ENCODE measurements at regions not wholly inside any gene's neighbourhood (a gene's known extent, or its start where the extent isn't known, plus 50 kb on each side); places are given as distances from the start of the nearest gene placed in this dataset.

DNA sequence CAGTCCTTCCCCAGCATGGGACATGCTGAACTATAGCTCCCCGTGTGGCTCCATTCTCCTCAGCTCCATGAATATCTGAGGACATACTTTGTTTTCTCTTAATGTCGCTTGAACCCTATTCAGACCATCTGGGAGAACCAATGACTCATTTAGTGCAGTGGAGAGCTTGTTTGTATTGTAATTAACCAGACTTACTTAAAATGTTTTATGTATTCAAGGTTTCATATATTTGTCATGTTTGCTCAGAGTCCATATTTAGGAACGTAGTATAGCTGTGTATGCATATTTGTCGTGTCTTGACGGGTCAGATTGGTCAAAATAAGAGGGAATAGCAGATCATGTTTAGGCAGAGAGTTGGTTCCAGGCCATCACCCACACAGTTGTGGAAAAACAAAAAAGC lies 150.1 kb upstream of the NTRK2 start:
- no peak for TF ChIP-seq EZH2phosphoT487 (IDR thresholded peaks at IDR 0.05; ENCODE audit: borderline replicate concordance)
- ChIA-PET CTCF (no interaction called here), RAD21 (ENCODE audit: low non-redundant PET in 1 of 2, low total read pairs in 2 of 2, uncharacterized antibody in 2 of 2, unreplicated experiment in 2 of 2) (no interaction called here), POLR2A (no interaction called here)
- Histone ChIP-seq H3K36me3 (ENCODE audit: control insufficient read depth in 1 of 2, insufficient read depth in 2 of 2, low read length in 2 of 2) (no peaks in the 10 kb centered on the region), H3K27me3 (ENCODE audit: insufficient read depth, low read length) (no peaks in the 10 kb centered on the region), H3K9me3 (ENCODE audit: control insufficient read depth in 1 of 2, insufficient read depth in 1 of 2, low read depth in 1 of 2, low read length in 2 of 2) (no peaks in the 10 kb centered on the region), H4K20me1 (ENCODE audit: insufficient read depth) (no peaks in the 10 kb centered on the region), H3K9ac (ENCODE audit: low read length) (no peak overlapping the region), H3K4me2 (ENCODE audit: low read length) (no peak overlapping the region), H3K27ac (ENCODE audit: low read depth, low read length) (no peak overlapping the region), H3K79me2 (ENCODE audit: insufficient read depth, low read length) (no peaks in the 10 kb centered on the region), H3K4me1 (ENCODE audit: control insufficient read depth in 1 of 2, insufficient read depth in 2 of 2, low read length in 2 of 2) (no peaks in the 10 kb centered on the region), H2AFZ (ENCODE audit: low read depth, low read length, poor library complexity, severe bottlenecking) (no peak overlapping the region), H3K4me3 (replicated peaks in 1 of 2; ENCODE audit: low read depth in 1 of 2, low read length in 2 of 2) (no peak overlapping the region), H3K9me2 (ENCODE audit: insufficient read depth) (no peaks in the 10 kb centered on the region)
- DNase-seq (ENCODE audit: low read depth, low spot score) = no peak
- no TSS peak for BruUV-seq (replicated peaks)
- ATAC-seq = no peak
- intact Hi-C loops (cut with micrococcal nuclease) = no loop called here

DNA sequence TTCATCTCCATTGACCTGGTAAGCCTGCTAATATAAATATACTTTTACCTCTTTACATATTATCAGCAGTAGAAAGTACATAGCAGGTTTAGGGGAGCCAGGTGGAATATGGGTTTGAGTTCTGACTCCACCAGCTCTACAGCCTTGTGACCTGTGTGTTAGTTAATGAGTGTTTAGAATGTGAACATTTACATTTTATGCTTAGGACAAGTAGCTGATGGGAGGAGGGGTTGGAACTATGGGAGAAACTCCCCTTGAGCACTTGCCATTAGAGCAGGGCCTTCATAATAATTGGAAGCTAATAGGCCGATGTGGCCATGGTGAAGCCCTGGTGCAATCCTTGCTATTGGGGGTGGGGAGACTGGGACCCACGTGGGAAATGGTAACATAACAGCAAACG lies 148.3 kb upstream of the NTRK2 start:
- Histone ChIP-seq H3K4me1 (ENCODE audit: control insufficient read depth in 1 of 2, insufficient read depth in 2 of 2, low read length in 2 of 2) (no peaks in the 10 kb centered on the region), H3K9me2 (ENCODE audit: insufficient read depth) (no peaks in the 10 kb centered on the region), H2AFZ (ENCODE audit: low read depth, low read length, poor library complexity, severe bottlenecking) (no peak overlapping the region), H3K4me3 (replicated peaks in 1 of 2; ENCODE audit: low read depth in 1 of 2, low read length in 2 of 2) (no peak overlapping the region), H3K36me3 (ENCODE audit: control insufficient read depth in 1 of 2, insufficient read depth in 2 of 2, low read length in 2 of 2) (no peaks in the 10 kb centered on the region), H3K9ac (ENCODE audit: low read length) (no peak overlapping the region), H4K20me1 (ENCODE audit: insufficient read depth) (no peaks in the 10 kb centered on the region), H3K27me3 (ENCODE audit: insufficient read depth, low read length) (no peaks in the 10 kb centered on the region), H3K79me2 (ENCODE audit: insufficient read depth, low read length) (no peaks in the 10 kb centered on the region), H3K4me2 (ENCODE audit: low read length) (no peak overlapping the region), H3K9me3 (ENCODE audit: control insufficient read depth in 1 of 2, insufficient read depth in 1 of 2, low read depth in 1 of 2, low read length in 2 of 2) (no peaks in the 10 kb centered on the region), H3K27ac (ENCODE audit: low read depth, low read length) (no peak overlapping the region)
- ChIA-PET POLR2A (no interaction called here), RAD21 (ENCODE audit: low non-redundant PET in 1 of 2, low total read pairs in 2 of 2, uncharacterized antibody in 2 of 2, unreplicated experiment in 2 of 2) (no interaction called here), CTCF (no interaction called here)
- intact Hi-C loops (cut with micrococcal nuclease) = no loop called here
- no TSS peak for BruUV-seq (replicated peaks)
- no peak for DNase-seq (ENCODE audit: low read depth, low spot score)
- no peak for ATAC-seq
- no peak for TF ChIP-seq EZH2phosphoT487 (IDR thresholded peaks at IDR 0.05; ENCODE audit: borderline replicate concordance)
- TF ChIP-seq CEBPB (IDR thresholded peaks at IDR 0.05; ENCODE audit: low read depth) = no peak
- no peak for TF ChIP-seq SIN3A (IDR thresholded peaks at IDR 0.05; ENCODE audit: low read depth)
- no peak for TF ChIP-seq CBX3 (IDR thresholded peaks at IDR 0.05; ENCODE audit: low read depth)
- no peak for TF ChIP-seq FOSL1 (IDR thresholded peaks at IDR 0.05; ENCODE audit: low read depth)
- no peak for TF ChIP-seq POLR2AphosphoS5 (IDR thresholded peaks at IDR 0.05; ENCODE audit: low read depth, low read length)
- TF ChIP-seq ELF1 (IDR thresholded peaks at IDR 0.05; ENCODE audit: borderline replicate concordance, low read depth) = no peak
- no peak for TF ChIP-seq SRF (IDR thresholded peaks at IDR 0.05; ENCODE audit: low read depth)
- TF ChIP-seq ZNF274 (IDR thresholded peaks at IDR 0.05; ENCODE audit: low read depth, low read length) = no peak
- no peak for TF ChIP-seq EZH2 (IDR thresholded peaks at IDR 0.05)
- no peak for TF ChIP-seq TCF7L2 (IDR thresholded peaks at IDR 0.05; ENCODE audit: borderline replicate concordance, extremely low read depth, insufficient read depth, insufficient read length)
- TF ChIP-seq, protein P1, sequence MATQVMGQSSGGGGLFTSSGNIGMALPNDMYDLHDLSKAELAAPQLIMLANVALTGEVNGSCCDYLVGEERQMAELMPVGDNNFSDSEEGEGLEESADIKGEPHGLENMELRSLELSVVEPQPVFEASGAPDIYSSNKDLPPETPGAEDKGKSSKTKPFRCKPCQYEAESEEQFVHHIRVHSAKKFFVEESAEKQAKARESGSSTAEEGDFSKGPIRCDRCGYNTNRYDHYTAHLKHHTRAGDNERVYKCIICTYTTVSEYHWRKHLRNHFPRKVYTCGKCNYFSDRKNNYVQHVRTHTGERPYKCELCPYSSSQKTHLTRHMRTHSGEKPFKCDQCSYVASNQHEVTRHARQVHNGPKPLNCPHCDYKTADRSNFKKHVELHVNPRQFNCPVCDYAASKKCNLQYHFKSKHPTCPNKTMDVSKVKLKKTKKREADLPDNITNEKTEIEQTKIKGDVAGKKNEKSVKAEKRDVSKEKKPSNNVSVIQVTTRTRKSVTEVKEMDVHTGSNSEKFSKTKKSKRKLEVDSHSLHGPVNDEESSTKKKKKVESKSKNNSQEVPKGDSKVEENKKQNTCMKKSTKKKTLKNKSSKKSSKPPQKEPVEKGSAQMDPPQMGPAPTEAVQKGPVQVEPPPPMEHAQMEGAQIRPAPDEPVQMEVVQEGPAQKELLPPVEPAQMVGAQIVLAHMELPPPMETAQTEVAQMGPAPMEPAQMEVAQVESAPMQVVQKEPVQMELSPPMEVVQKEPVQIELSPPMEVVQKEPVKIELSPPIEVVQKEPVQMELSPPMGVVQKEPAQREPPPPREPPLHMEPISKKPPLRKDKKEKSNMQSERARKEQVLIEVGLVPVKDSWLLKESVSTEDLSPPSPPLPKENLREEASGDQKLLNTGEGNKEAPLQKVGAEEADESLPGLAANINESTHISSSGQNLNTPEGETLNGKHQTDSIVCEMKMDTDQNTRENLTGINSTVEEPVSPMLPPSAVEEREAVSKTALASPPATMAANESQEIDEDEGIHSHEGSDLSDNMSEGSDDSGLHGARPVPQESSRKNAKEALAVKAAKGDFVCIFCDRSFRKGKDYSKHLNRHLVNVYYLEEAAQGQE (IDR thresholded peaks at IDR 0.05; ENCODE audit: low read depth) = no peak
- TF ChIP-seq, protein P2, sequence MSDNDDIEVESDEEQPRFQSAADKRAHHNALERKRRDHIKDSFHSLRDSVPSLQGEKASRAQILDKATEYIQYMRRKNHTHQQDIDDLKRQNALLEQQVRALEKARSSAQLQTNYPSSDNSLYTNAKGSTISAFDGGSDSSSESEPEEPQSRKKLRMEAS (IDR thresholded peaks at IDR 0.05) = no peak
- TF ChIP-seq, protein P3, sequence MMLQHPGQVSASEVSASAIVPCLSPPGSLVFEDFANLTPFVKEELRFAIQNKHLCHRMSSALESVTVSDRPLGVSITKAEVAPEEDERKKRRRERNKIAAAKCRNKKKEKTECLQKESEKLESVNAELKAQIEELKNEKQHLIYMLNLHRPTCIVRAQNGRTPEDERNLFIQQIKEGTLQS (IDR thresholded peaks at IDR 0.05) = no peak
- no peak for TF ChIP-seq YY1 (IDR thresholded peaks at IDR 0.05; ENCODE audit: extremely low read depth, insufficient replicate concordance, low read depth, low read length)
- TF ChIP-seq, protein P4, sequence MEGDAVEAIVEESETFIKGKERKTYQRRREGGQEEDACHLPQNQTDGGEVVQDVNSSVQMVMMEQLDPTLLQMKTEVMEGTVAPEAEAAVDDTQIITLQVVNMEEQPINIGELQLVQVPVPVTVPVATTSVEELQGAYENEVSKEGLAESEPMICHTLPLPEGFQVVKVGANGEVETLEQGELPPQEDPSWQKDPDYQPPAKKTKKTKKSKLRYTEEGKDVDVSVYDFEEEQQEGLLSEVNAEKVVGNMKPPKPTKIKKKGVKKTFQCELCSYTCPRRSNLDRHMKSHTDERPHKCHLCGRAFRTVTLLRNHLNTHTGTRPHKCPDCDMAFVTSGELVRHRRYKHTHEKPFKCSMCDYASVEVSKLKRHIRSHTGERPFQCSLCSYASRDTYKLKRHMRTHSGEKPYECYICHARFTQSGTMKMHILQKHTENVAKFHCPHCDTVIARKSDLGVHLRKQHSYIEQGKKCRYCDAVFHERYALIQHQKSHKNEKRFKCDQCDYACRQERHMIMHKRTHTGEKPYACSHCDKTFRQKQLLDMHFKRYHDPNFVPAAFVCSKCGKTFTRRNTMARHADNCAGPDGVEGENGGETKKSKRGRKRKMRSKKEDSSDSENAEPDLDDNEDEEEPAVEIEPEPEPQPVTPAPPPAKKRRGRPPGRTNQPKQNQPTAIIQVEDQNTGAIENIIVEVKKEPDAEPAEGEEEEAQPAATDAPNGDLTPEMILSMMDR (IDR thresholded peaks at IDR 0.05 in 2 of 3, conservative IDR thresholded peaks at IDR 0.05 in 1 of 3; ENCODE audit: borderline replicate concordance in 1 of 3, insufficient read depth in 1 of 3, low read depth in 2 of 3, low read length in 2 of 3) = no peak

Data from HCT116 (cell line).